ENCODE measurements at regions not wholly inside any gene's neighbourhood (a gene's known extent, or its start where the extent isn't known, plus 50 kb on each side); places are given as distances from the start of the nearest gene placed in this dataset.

GRCh38 chr10:9781666-9782065 lies 1236.0 kb upstream of the CELF2 start:
- H3K27ac ChIP-seq (ENCODE audit: low read depth, low read length, severe bottlenecking) = no peak overlapping the region
- H3K4me1 ChIP-seq (ENCODE audit: control insufficient read depth, insufficient read depth, low read length, poor library complexity, severe bottlenecking) = peaks cover 7% of the 10 kb centered on the region
- no peaks in the 10 kb centered on the region for H3K36me3 ChIP-seq (ENCODE audit: control insufficient read depth, insufficient read depth, low read length)
- H3K9me3 ChIP-seq (ENCODE audit: control insufficient read depth, low read length) = no peaks in the 10 kb centered on the region
- WGBS, 2 experiments (ENCODE audit: insufficient coverage in 2 of 2) = no CpG with 5 or more reads among the region's 2 CpGs
- no peak overlapping the region for H3K4me3 ChIP-seq (ENCODE audit: extremely low read depth, insufficient read depth, low read length, poor library complexity, severe bottlenecking)

GRCh38 chr10:9786101-9786500 lies 1231.6 kb upstream of the CELF2 start:
- WGBS, 2 experiments (ENCODE audit: insufficient coverage in 2 of 2) = 80 to 100% methylated on average over 1 of the region's 1 CpG
- Histone ChIP-seq H3K4me3 (ENCODE audit: extremely low read depth, insufficient read depth, low read length, poor library complexity, severe bottlenecking) (no peak overlapping the region), H3K27ac (ENCODE audit: low read depth, low read length, severe bottlenecking) (no peak overlapping the region), H3K4me1 (ENCODE audit: control insufficient read depth, insufficient read depth, low read length, poor library complexity, severe bottlenecking) (peaks cover 7% of the 10 kb centered on the region), H3K36me3 (ENCODE audit: control insufficient read depth, insufficient read depth, low read length) (no peaks in the 10 kb centered on the region), H3K9me3 (ENCODE audit: control insufficient read depth, low read length) (no peaks in the 10 kb centered on the region)

GRCh38 chr10:9786576-9786975 lies 1231.1 kb upstream of the CELF2 start:
- 80 to 100% methylated on average over 1 of the region's 3 CpGs for whole genome bisulfite sequencing, 2 experiments (ENCODE audit: insufficient coverage in 2 of 2)
- Histone ChIP-seq H3K9me3 (ENCODE audit: control insufficient read depth, low read length) (no peaks in the 10 kb centered on the region), H3K4me3 (ENCODE audit: extremely low read depth, insufficient read depth, low read length, poor library complexity, severe bottlenecking) (no peak overlapping the region), H3K4me1 (ENCODE audit: control insufficient read depth, insufficient read depth, low read length, poor library complexity, severe bottlenecking) (peaks cover 7% of the 10 kb centered on the region), H3K36me3 (ENCODE audit: control insufficient read depth, insufficient read depth, low read length) (no peaks in the 10 kb centered on the region), H3K27ac (ENCODE audit: low read depth, low read length, severe bottlenecking) (no peak overlapping the region)

- Histone ChIP-seq H3K9me3 (ENCODE audit: control insufficient read depth, low read length) (no peaks in the 10 kb centered on the region), H3K4me1 (ENCODE audit: control insufficient read depth, insufficient read depth, low read length, poor library complexity, severe bottlenecking) (peaks cover 9% of the 10 kb centered on the region)
- 100% methylated on average over 2 of the region's 5 CpGs; no CpG with 5 or more reads in 1 of the 2 experiments for WGBS, 2 experiments (ENCODE audit: insufficient coverage in 2 of 2)
These were observed 1227.7 kb upstream of the CELF2 start for GRCh38 chr10:9789996-9790395.

GRCh38 chr10:9792181-9792580 lies 1225.5 kb upstream of the CELF2 start:
- H3K9me3 ChIP-seq (ENCODE audit: control insufficient read depth, low read length) = no peaks in the 10 kb centered on the region
- WGBS, 2 experiments (ENCODE audit: insufficient coverage in 2 of 2) = 48 to 62% methylated on average over 2 to 3 of the region's 3 CpGs
- H3K27ac ChIP-seq (ENCODE audit: low read depth, low read length, severe bottlenecking) = no peak overlapping the region
- H3K4me3 ChIP-seq (ENCODE audit: extremely low read depth, insufficient read depth, low read length, poor library complexity, severe bottlenecking) = no peak overlapping the region
- peaks cover 9% of the 10 kb centered on the region for H3K4me1 ChIP-seq (ENCODE audit: control insufficient read depth, insufficient read depth, low read length, poor library complexity, severe bottlenecking)
- H3K36me3 ChIP-seq (ENCODE audit: control insufficient read depth, insufficient read depth, low read length) = no peaks in the 10 kb centered on the region

More at GRCh38 chr10:9789996-9790395, 1227.7 kb upstream of the CELF2 start:
- Histone ChIP-seq H3K27ac (ENCODE audit: low read depth, low read length, severe bottlenecking) (no peak overlapping the region), H3K36me3 (ENCODE audit: control insufficient read depth, insufficient read depth, low read length) (no peaks in the 10 kb centered on the region), H3K4me3 (ENCODE audit: extremely low read depth, insufficient read depth, low read length, poor library complexity, severe bottlenecking) (no peak overlapping the region)

GRCh38 chr10:9796564-9796963 lies 1221.1 kb upstream of the CELF2 start:
- H3K4me1 ChIP-seq (ENCODE audit: control insufficient read depth, insufficient read depth, low read length, poor library complexity, severe bottlenecking) = peaks cover 9% of the 10 kb centered on the region
- H3K36me3 ChIP-seq (ENCODE audit: control insufficient read depth, insufficient read depth, low read length) = no peaks in the 10 kb centered on the region
- WGBS, 2 experiments (ENCODE audit: insufficient coverage in 2 of 2) = 80% methylated on average over 1 of the region's 3 CpGs; no CpG with 5 or more reads in 1 of the 2 experiments
- H3K9me3 ChIP-seq (ENCODE audit: control insufficient read depth, low read length) = no peaks in the 10 kb centered on the region
- H3K27ac ChIP-seq (ENCODE audit: low read depth, low read length, severe bottlenecking) = no peak overlapping the region
- no peak overlapping the region for H3K4me3 ChIP-seq (ENCODE audit: extremely low read depth, insufficient read depth, low read length, poor library complexity, severe bottlenecking)

- Histone ChIP-seq H3K36me3 (ENCODE audit: control insufficient read depth, insufficient read depth, low read length) (no peaks in the 10 kb centered on the region), H3K27ac (ENCODE audit: low read depth, low read length, severe bottlenecking) (no peak overlapping the region), H3K9me3 (ENCODE audit: control insufficient read depth, low read length) (no peaks in the 10 kb centered on the region), H3K4me1 (ENCODE audit: control insufficient read depth, insufficient read depth, low read length, poor library complexity, severe bottlenecking) (no peaks in the 10 kb centered on the region), H3K4me3 (ENCODE audit: extremely low read depth, insufficient read depth, low read length, poor library complexity, severe bottlenecking) (no peak overlapping the region)
- WGBS, 2 experiments (ENCODE audit: insufficient coverage in 2 of 2) = no CpG with 5 or more reads among the region's 1 CpG
These were observed 1217.7 kb upstream of the CELF2 start for GRCh38 chr10:9800011-9800410.

GRCh38 chr10:9800571-9800970 lies 1217.1 kb upstream of the CELF2 start:
- WGBS, 2 experiments (ENCODE audit: insufficient coverage in 2 of 2) = no CpG with 5 or more reads among the region's 2 CpGs
- no peaks in the 10 kb centered on the region for H3K9me3 ChIP-seq (ENCODE audit: control insufficient read depth, low read length)

GRCh38 chr10:9807846-9808245 lies 1209.8 kb upstream of the CELF2 start:
- H3K36me3 ChIP-seq (ENCODE audit: control insufficient read depth, insufficient read depth, low read length) = no peaks in the 10 kb centered on the region
- H3K9me3 ChIP-seq (ENCODE audit: control insufficient read depth, low read length) = no peaks in the 10 kb centered on the region
- no peak overlapping the region for H3K4me3 ChIP-seq (ENCODE audit: extremely low read depth, insufficient read depth, low read length, poor library complexity, severe bottlenecking)
- WGBS, 2 experiments (ENCODE audit: insufficient coverage in 2 of 2) = 80 to 100% methylated on average over 1 of the region's 4 CpGs
- H3K4me1 ChIP-seq (ENCODE audit: control insufficient read depth, insufficient read depth, low read length, poor library complexity, severe bottlenecking) = no peaks in the 10 kb centered on the region
- H3K27ac ChIP-seq (ENCODE audit: low read depth, low read length, severe bottlenecking) = no peak overlapping the region

More at GRCh38 chr10:9800571-9800970, 1217.1 kb upstream of the CELF2 start:
- Histone ChIP-seq H3K27ac (ENCODE audit: low read depth, low read length, severe bottlenecking) (no peak overlapping the region), H3K4me3 (ENCODE audit: extremely low read depth, insufficient read depth, low read length, poor library complexity, severe bottlenecking) (no peak overlapping the region), H3K36me3 (ENCODE audit: control insufficient read depth, insufficient read depth, low read length) (no peaks in the 10 kb centered on the region), H3K4me1 (ENCODE audit: control insufficient read depth, insufficient read depth, low read length, poor library complexity, severe bottlenecking) (no peaks in the 10 kb centered on the region)

GRCh38 chr10:9811601-9812000 lies 1206.1 kb upstream of the CELF2 start:
- H3K36me3 ChIP-seq (ENCODE audit: control insufficient read depth, insufficient read depth, low read length) = no peaks in the 10 kb centered on the region
- no CpG with 5 or more reads among the region's 4 CpGs for WGBS, 2 experiments (ENCODE audit: insufficient coverage in 2 of 2)
- H3K4me3 ChIP-seq (ENCODE audit: extremely low read depth, insufficient read depth, low read length, poor library complexity, severe bottlenecking) = no peak overlapping the region
- H3K4me1 ChIP-seq (ENCODE audit: control insufficient read depth, insufficient read depth, low read length, poor library complexity, severe bottlenecking) = no peaks in the 10 kb centered on the region
- no peaks in the 10 kb centered on the region for H3K9me3 ChIP-seq (ENCODE audit: control insufficient read depth, low read length)
- no peak overlapping the region for H3K27ac ChIP-seq (ENCODE audit: low read depth, low read length, severe bottlenecking)

- Histone ChIP-seq H3K9me3 (ENCODE audit: control insufficient read depth, low read length) (no peaks in the 10 kb centered on the region), H3K27ac (ENCODE audit: low read depth, low read length, severe bottlenecking) (no peak overlapping the region)
These were observed 1203.3 kb upstream of the CELF2 start for GRCh38 chr10:9814285-9814864.

More at GRCh38 chr10:9814285-9814864, 1203.3 kb upstream of the CELF2 start:
- Histone ChIP-seq H3K4me3 (ENCODE audit: extremely low read depth, insufficient read depth, low read length, poor library complexity, severe bottlenecking) (no peak overlapping the region), H3K36me3 (ENCODE audit: control insufficient read depth, insufficient read depth, low read length) (no peaks in the 10 kb centered on the region), H3K4me1 (ENCODE audit: control insufficient read depth, insufficient read depth, low read length, poor library complexity, severe bottlenecking) (no peaks in the 10 kb centered on the region)
- WGBS, 2 experiments (ENCODE audit: insufficient coverage in 2 of 2) = 100% methylated on average over 1 of the region's 1 CpG
